HG02852 (cell line): ENCODE measurements at regions not wholly inside any gene's neighbourhood (a gene's known extent, or its start where the extent isn't known, plus 50 kb on each side); places are given as distances from the start of the nearest gene placed in this dataset.

Source experiments
- ATAC-seq: cut with Tn5 transposase; IDR thresholded peaks from one replicate; pipeline ENCODE4 v1.9.1; 2021; ENCODE audit warnings: mild to moderate bottlenecking, moderate library complexity; ENCODE audit not compliant: unreplicated experiment

GRCh38 chr5:167167191-167167795, 1124.2 kb upstream of the WWC1 start:
- no peak for ATAC-seq

- ATAC-seq: no peak
Observed at GRCh38 chr5:167168971-167169370, 1122.5 kb upstream of the WWC1 start.

- no peak for ATAC-seq
Observed at GRCh38 chr5:167171056-167171455, 1120.4 kb upstream of the WWC1 start.

- no peak for ATAC-seq
Observed at GRCh38 chr5:167177736-167178135, 1113.7 kb upstream of the WWC1 start.

GRCh38 chr5:167180906-167181305, 1110.5 kb upstream of the WWC1 start:
- no peak for ATAC-seq

GRCh38 chr5:167205881-167206280, 1085.6 kb upstream of the WWC1 start:
- no peak for ATAC-seq

GRCh38 chr5:167207081-167207480, 1084.4 kb upstream of the WWC1 start:
- ATAC-seq: no peak

GRCh38 chr5:167208911-167209310, 1082.5 kb upstream of the WWC1 start:
- no peak for ATAC-seq

- no peak for ATAC-seq
Observed at GRCh38 chr5:167217097-167217743, 1074.2 kb upstream of the WWC1 start.

GRCh38 chr5:167219298-167219697, 1072.1 kb upstream of the WWC1 start:
- no peak for ATAC-seq

- ATAC-seq: no peak
Observed at GRCh38 chr5:167226386-167226785, 1065.1 kb upstream of the WWC1 start.

- no peak for ATAC-seq
Observed at GRCh38 chr5:167228134-167228533, 1063.3 kb upstream of the WWC1 start.

- no peak for ATAC-seq
Observed at GRCh38 chr5:167229751-167230150, 1061.7 kb upstream of the WWC1 start.

GRCh38 chr5:167230414-167230813, 1061.0 kb upstream of the WWC1 start:
- ATAC-seq: no peak

GRCh38 chr5:167232675-167233311, 1058.7 kb upstream of the WWC1 start:
- no peak for ATAC-seq

- ATAC-seq: no peak
Observed at GRCh38 chr5:167233507-167234220, 1057.8 kb upstream of the WWC1 start.

GRCh38 chr5:167241436-167242067, 1049.9 kb upstream of the WWC1 start:
- ATAC-seq: no peak

GRCh38 chr5:167242701-167243100, 1048.7 kb upstream of the WWC1 start:
- no peak for ATAC-seq

- no peak for ATAC-seq
Observed at GRCh38 chr5:167243463-167243862, 1048.0 kb upstream of the WWC1 start.

- ATAC-seq: no peak
Observed at GRCh38 chr5:167244583-167244982, 1046.9 kb upstream of the WWC1 start.

GRCh38 chr5:167245868-167246267, 1045.6 kb upstream of the WWC1 start:
- no peak for ATAC-seq
